ENCODE measurements at regions not wholly inside any gene's neighbourhood (a gene's known extent, or its start where the extent isn't known, plus 50 kb on each side); places are given as distances from the start of the nearest gene placed in this dataset.

GRCh38 chr18:10190564-10190963 is 263.9 kb upstream of the APCDD1 start:
- H4K5ac ChIP-seq (ENCODE audit: low read length) = no peak overlapping the region
- no peak overlapping the region for H4K8ac ChIP-seq (ENCODE audit: low read depth, low read length)
- no peaks in the 10 kb centered on the region for H3K79me2 ChIP-seq (ENCODE audit: control insufficient read depth, insufficient read depth, low read length)
- no peaks in the 10 kb centered on the region for H3K36me3 ChIP-seq (ENCODE audit: control insufficient read depth, insufficient read depth, low read length)
- no peak overlapping the region for H2BK15ac ChIP-seq (replicated peaks; ENCODE audit: low read depth)
- no peak overlapping the region for H2AK5ac ChIP-seq (ENCODE audit: low read length)
- no peak overlapping the region for H3K4ac ChIP-seq (ENCODE audit: low read depth, low read length)
- H3K27ac ChIP-seq (ENCODE audit: low read depth, low read length) = no peak overlapping the region
- DNase-seq = no peak
- H3K79me1 ChIP-seq (ENCODE audit: low read length) = no peaks in the 10 kb centered on the region
- WGBS (ENCODE audit: extremely low coverage, insufficient coverage, low lambda C conversion rate) = no CpG with 5 or more reads among the region's 4 CpGs
- H2BK120ac ChIP-seq (ENCODE audit: low read depth, low read length) = no peak overlapping the region
- H2BK5ac ChIP-seq (ENCODE audit: low read length) = no peak overlapping the region
- H3K9ac ChIP-seq (ENCODE audit: low read length) = no peak overlapping the region
- H3K27me3 ChIP-seq (ENCODE audit: insufficient read depth, low read length, poor library complexity) = no peaks in the 10 kb centered on the region
- H3K18ac ChIP-seq (ENCODE audit: low read length) = no peak overlapping the region
- no peaks in the 10 kb centered on the region for H3K4me1 ChIP-seq (ENCODE audit: control insufficient read depth, low read depth, low read length)
- no peak overlapping the region for H3K4me2 ChIP-seq (ENCODE audit: low read length)
- no peak overlapping the region for H3K4me3 ChIP-seq (ENCODE audit: low read length)
- H3K23ac ChIP-seq (ENCODE audit: low read length) = no peak overlapping the region
- no peak overlapping the region for H3K56ac ChIP-seq (ENCODE audit: low read length)

DNA sequence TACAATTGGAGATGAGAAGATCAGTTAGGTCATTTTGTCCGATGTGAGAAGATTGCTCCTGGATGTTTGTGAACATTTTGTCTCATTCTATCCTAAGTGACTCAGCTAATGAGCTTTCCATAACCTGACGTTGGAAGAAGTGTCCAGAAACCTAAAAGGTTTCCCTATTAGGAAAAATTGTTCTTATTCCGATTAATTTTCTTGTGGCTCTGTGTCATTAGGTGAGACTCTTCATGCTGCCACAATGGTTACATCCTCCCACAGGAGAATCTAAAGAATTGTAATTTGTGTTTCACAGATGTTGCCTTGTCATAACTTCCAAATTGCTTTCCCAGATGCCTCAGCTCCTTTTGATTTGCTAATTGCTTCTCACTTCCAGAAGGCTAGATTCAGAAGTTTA is 261.0 kb upstream of the APCDD1 start:
- Histone ChIP-seq H4K8ac (ENCODE audit: low read depth, low read length) (no peak overlapping the region), H4K5ac (ENCODE audit: low read length) (no peak overlapping the region), H2BK5ac (ENCODE audit: low read length) (no peak overlapping the region), H2AK5ac (ENCODE audit: low read length) (no peak overlapping the region), H2BK15ac (replicated peaks; ENCODE audit: low read depth) (no peak overlapping the region), H3K56ac (ENCODE audit: low read length) (no peak overlapping the region), H3K27me3 (ENCODE audit: insufficient read depth, low read length, poor library complexity) (no peaks in the 10 kb centered on the region), H2BK120ac (ENCODE audit: low read depth, low read length) (no peak overlapping the region), H3K9ac (ENCODE audit: low read length) (no peak overlapping the region), H3K36me3 (ENCODE audit: control insufficient read depth, insufficient read depth, low read length) (no peaks in the 10 kb centered on the region), H3K79me2 (ENCODE audit: control insufficient read depth, insufficient read depth, low read length) (no peaks in the 10 kb centered on the region), H3K18ac (ENCODE audit: low read length) (no peak overlapping the region), H3K4me2 (ENCODE audit: low read length) (no peak overlapping the region), H3K27ac (ENCODE audit: low read depth, low read length) (no peak overlapping the region), H3K4me3 (ENCODE audit: low read length) (no peak overlapping the region), H3K4me1 (ENCODE audit: control insufficient read depth, low read depth, low read length) (no peaks in the 10 kb centered on the region), H3K79me1 (ENCODE audit: low read length) (no peaks in the 10 kb centered on the region), H3K23ac (ENCODE audit: low read length) (no peak overlapping the region), H3K4ac (ENCODE audit: low read depth, low read length) (no peak overlapping the region)
- 100% methylated on average over 1 of the region's 3 CpGs for WGBS (ENCODE audit: extremely low coverage, insufficient coverage, low lambda C conversion rate)
- no peak for DNase-seq

- no peak overlapping the region for H2BK120ac ChIP-seq (ENCODE audit: low read depth, low read length)
- no peak overlapping the region for H4K8ac ChIP-seq (ENCODE audit: low read depth, low read length)
- no peak overlapping the region for H3K4me2 ChIP-seq (ENCODE audit: low read length)
- H3K79me2 ChIP-seq (ENCODE audit: control insufficient read depth, insufficient read depth, low read length) = no peaks in the 10 kb centered on the region
- H3K4ac ChIP-seq (ENCODE audit: low read depth, low read length) = no peak overlapping the region
- no CpG with 5 or more reads among the region's 4 CpGs for WGBS (ENCODE audit: extremely low coverage, insufficient coverage, low lambda C conversion rate)
- no peak overlapping the region for H4K5ac ChIP-seq (ENCODE audit: low read length)
- no peak overlapping the region for H3K18ac ChIP-seq (ENCODE audit: low read length)
- no peaks in the 10 kb centered on the region for H3K36me3 ChIP-seq (ENCODE audit: control insufficient read depth, insufficient read depth, low read length)
- no peaks in the 10 kb centered on the region for H3K4me1 ChIP-seq (ENCODE audit: control insufficient read depth, low read depth, low read length)
- H3K56ac ChIP-seq (ENCODE audit: low read length) = no peak overlapping the region
- no peak overlapping the region for H3K27ac ChIP-seq (ENCODE audit: low read depth, low read length)
- no peak overlapping the region for H2BK5ac ChIP-seq (ENCODE audit: low read length)
- peak; percentile 38 for DNase-seq
- no peak overlapping the region for H3K4me3 ChIP-seq (ENCODE audit: low read length)
- H2AK5ac ChIP-seq (ENCODE audit: low read length) = no peak overlapping the region
- H3K79me1 ChIP-seq (ENCODE audit: low read length) = no peaks in the 10 kb centered on the region
- no peaks in the 10 kb centered on the region for H3K27me3 ChIP-seq (ENCODE audit: insufficient read depth, low read length, poor library complexity)
- no peak overlapping the region for H2BK15ac ChIP-seq (replicated peaks; ENCODE audit: low read depth)
- H3K9ac ChIP-seq (ENCODE audit: low read length) = no peak overlapping the region
- H3K23ac ChIP-seq (ENCODE audit: low read length) = no peak overlapping the region
Measured at GRCh38 chr18:10194592-10194991, 259.8 kb upstream of the APCDD1 start.

- H2BK15ac ChIP-seq (replicated peaks; ENCODE audit: low read depth) = no peak overlapping the region
- no peaks in the 10 kb centered on the region for H3K27me3 ChIP-seq (ENCODE audit: insufficient read depth, low read length, poor library complexity)
- no peaks in the 10 kb centered on the region for H3K36me3 ChIP-seq (ENCODE audit: control insufficient read depth, insufficient read depth, low read length)
- no peak overlapping the region for H3K4ac ChIP-seq (ENCODE audit: low read depth, low read length)
- no peak overlapping the region for H3K27ac ChIP-seq (ENCODE audit: low read depth, low read length)
- no peak overlapping the region for H4K5ac ChIP-seq (ENCODE audit: low read length)
- no peak overlapping the region for H3K18ac ChIP-seq (ENCODE audit: low read length)
- H3K56ac ChIP-seq (ENCODE audit: low read length) = no peak overlapping the region
- no peak overlapping the region for H2BK5ac ChIP-seq (ENCODE audit: low read length)
- no peak overlapping the region for H3K9ac ChIP-seq (ENCODE audit: low read length)
- H3K79me2 ChIP-seq (ENCODE audit: control insufficient read depth, insufficient read depth, low read length) = no peaks in the 10 kb centered on the region
- DNase-seq = no peak
- H2AK5ac ChIP-seq (ENCODE audit: low read length) = no peak overlapping the region
- H3K4me3 ChIP-seq (ENCODE audit: low read length) = no peak overlapping the region
- no CpG with 5 or more reads among the region's 2 CpGs for WGBS (ENCODE audit: extremely low coverage, insufficient coverage, low lambda C conversion rate)
- no peak overlapping the region for H3K4me2 ChIP-seq (ENCODE audit: low read length)
- no peaks in the 10 kb centered on the region for H3K4me1 ChIP-seq (ENCODE audit: control insufficient read depth, low read depth, low read length)
- no peak overlapping the region for H3K23ac ChIP-seq (ENCODE audit: low read length)
- H4K8ac ChIP-seq (ENCODE audit: low read depth, low read length) = no peak overlapping the region
- no peak overlapping the region for H2BK120ac ChIP-seq (ENCODE audit: low read depth, low read length)
- no peaks in the 10 kb centered on the region for H3K79me1 ChIP-seq (ENCODE audit: low read length)
Measured at GRCh38 chr18:10195529-10195928, 258.9 kb upstream of the APCDD1 start.

GRCh38 chr18:10197097-10197496 is 257.3 kb upstream of the APCDD1 start:
- no CpG with 5 or more reads among the region's 12 CpGs for WGBS (ENCODE audit: extremely low coverage, insufficient coverage, low lambda C conversion rate)
- H3K27me3 ChIP-seq (ENCODE audit: insufficient read depth, low read length, poor library complexity) = no peaks in the 10 kb centered on the region

DNA sequence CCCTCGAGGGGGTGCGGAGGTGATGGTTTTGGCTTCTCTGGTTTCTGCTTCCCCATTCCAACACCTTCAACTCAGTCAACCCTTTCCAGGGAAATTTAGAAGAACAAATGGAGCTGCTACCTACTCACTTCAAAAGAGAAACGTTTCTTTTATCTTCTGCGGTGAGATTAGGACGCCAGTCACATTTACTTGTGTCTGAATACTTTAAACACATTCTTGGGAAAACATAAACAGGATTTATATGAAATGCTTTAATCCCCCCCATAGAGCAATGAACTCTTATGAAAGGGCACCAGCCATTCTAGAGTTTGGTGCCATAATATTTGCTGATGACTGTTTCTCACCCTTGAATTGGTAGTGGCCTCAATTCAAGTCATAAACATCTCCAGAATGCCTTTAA is 253.2 kb upstream of the APCDD1 start:
- Histone ChIP-seq H3K4me3 (ENCODE audit: low read length) (no peak overlapping the region), H4K5ac (ENCODE audit: low read length) (no peak overlapping the region), H3K36me3 (ENCODE audit: control insufficient read depth, insufficient read depth, low read length) (no peaks in the 10 kb centered on the region), H3K27ac (ENCODE audit: low read depth, low read length) (no peak overlapping the region), H2BK5ac (ENCODE audit: low read length) (no peak overlapping the region), H3K4me2 (ENCODE audit: low read length) (no peak overlapping the region), H2BK15ac (replicated peaks; ENCODE audit: low read depth) (no peak overlapping the region), H3K79me2 (ENCODE audit: control insufficient read depth, insufficient read depth, low read length) (no peaks in the 10 kb centered on the region), H3K4me1 (ENCODE audit: control insufficient read depth, low read depth, low read length) (peaks cover 2% of the 10 kb centered on the region), H3K9ac (ENCODE audit: low read length) (no peak overlapping the region), H2AK5ac (ENCODE audit: low read length) (no peak overlapping the region), H3K79me1 (ENCODE audit: low read length) (no peaks in the 10 kb centered on the region), H2BK120ac (ENCODE audit: low read depth, low read length) (no peak overlapping the region), H3K18ac (ENCODE audit: low read length) (no peak overlapping the region), H4K8ac (ENCODE audit: low read depth, low read length) (no peak overlapping the region), H3K23ac (ENCODE audit: low read length) (no peak overlapping the region), H3K56ac (ENCODE audit: low read length) (no peak overlapping the region), H3K4ac (ENCODE audit: low read depth, low read length) (no peak overlapping the region), H3K27me3 (ENCODE audit: insufficient read depth, low read length, poor library complexity) (no peaks in the 10 kb centered on the region)
- no CpG with 5 or more reads among the region's 5 CpGs for WGBS (ENCODE audit: extremely low coverage, insufficient coverage, low lambda C conversion rate)
- DNase-seq = no peak

More at GRCh38 chr18:10197097-10197496, 257.3 kb upstream of the APCDD1 start:
- no peak overlapping the region for H2BK5ac ChIP-seq (ENCODE audit: low read length)
- no peak overlapping the region for H3K4me3 ChIP-seq (ENCODE audit: low read length)
- H3K79me1 ChIP-seq (ENCODE audit: low read length) = no peaks in the 10 kb centered on the region
- H3K79me2 ChIP-seq (ENCODE audit: control insufficient read depth, insufficient read depth, low read length) = no peaks in the 10 kb centered on the region
- no peaks in the 10 kb centered on the region for H3K36me3 ChIP-seq (ENCODE audit: control insufficient read depth, insufficient read depth, low read length)
- H2AK5ac ChIP-seq (ENCODE audit: low read length) = no peak overlapping the region
- no peak for DNase-seq
- no peak overlapping the region for H3K27ac ChIP-seq (ENCODE audit: low read depth, low read length)
- H3K4ac ChIP-seq (ENCODE audit: low read depth, low read length) = no peak overlapping the region
- H3K4me1 ChIP-seq (ENCODE audit: control insufficient read depth, low read depth, low read length) = no peaks in the 10 kb centered on the region
- H3K18ac ChIP-seq (ENCODE audit: low read length) = no peak overlapping the region
- no peak overlapping the region for H4K5ac ChIP-seq (ENCODE audit: low read length)
- no peak overlapping the region for H3K4me2 ChIP-seq (ENCODE audit: low read length)
- H3K23ac ChIP-seq (ENCODE audit: low read length) = no peak overlapping the region
- no peak overlapping the region for H2BK15ac ChIP-seq (replicated peaks; ENCODE audit: low read depth)
- H2BK120ac ChIP-seq (ENCODE audit: low read depth, low read length) = no peak overlapping the region
- no peak overlapping the region for H4K8ac ChIP-seq (ENCODE audit: low read depth, low read length)
- H3K56ac ChIP-seq (ENCODE audit: low read length) = no peak overlapping the region
- no peak overlapping the region for H3K9ac ChIP-seq (ENCODE audit: low read length)

Measured in mesendoderm (in vitro differentiated cells).